ENCODE measurements at regions not wholly inside any gene's neighbourhood (a gene's known extent, or its start where the extent isn't known, plus 50 kb on each side); places are given as distances from the start of the nearest gene placed in this dataset.

DNA sequence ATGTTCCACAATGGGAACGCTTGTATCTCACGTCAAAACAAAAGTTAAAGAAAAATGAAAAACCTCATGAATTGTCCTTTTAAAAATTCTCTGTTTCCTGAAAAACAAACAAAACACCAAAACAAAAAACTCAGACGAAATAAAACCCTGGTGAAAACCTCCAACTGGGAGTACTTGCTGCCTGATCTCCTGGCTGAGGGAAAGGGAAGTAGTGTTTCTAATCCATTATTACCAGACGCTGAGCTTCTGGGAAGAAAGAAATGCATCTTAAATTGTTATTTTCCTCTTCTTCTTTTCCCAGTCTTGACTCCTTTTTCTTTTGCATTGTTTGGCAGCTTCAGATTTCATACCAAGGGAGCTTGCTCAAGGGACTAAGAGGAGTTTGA lies 243.2 kb upstream of the RGMA start:
- H3K4me2 ChIP-seq = no peak overlapping the region
- H3K9me3 ChIP-seq = 0 out of 2 replicates have a peak, but pooled peaks cover 3% of the 10 kb centered on the region
- H3K36me3 ChIP-seq (replicated peaks in 1 of 2; ENCODE audit: control insufficient read depth in 1 of 2, insufficient read depth in 2 of 2, low read length in 1 of 2) = no peaks in the 10 kb centered on the region
- no peaks in the 10 kb centered on the region for H3F3A ChIP-seq (replicated peaks; ENCODE audit: insufficient read depth)
- WGBS (ENCODE audit: low lambda C conversion rate) = 19% methylated on average over 4 of the region's 4 CpGs
- peak overlapping the region in 1 of 2 experiments; percentile 76; a peak in 1 of 4 replicates for H3K27ac ChIP-seq (ENCODE audit: low read depth in 2 of 2, low read length in 1 of 2)
- no peaks in the 10 kb centered on the region for H3K27me3 ChIP-seq (ENCODE audit: insufficient read depth)
- no peaks in the 10 kb centered on the region for H3K9me2 ChIP-seq
- no peak overlapping the region for H3K4me3 ChIP-seq (ENCODE audit: low read depth in 2 of 2, low read length in 1 of 2)
- H4K20me1 ChIP-seq (ENCODE audit: insufficient read depth) = no peaks in the 10 kb centered on the region
- no peak overlapping the region for H3K9ac ChIP-seq
- no peak for DNase-seq
- peaks cover 0 to 13% of the 10 kb centered on the region in 2 experiments; a peak in 2 of 4 replicates for H3K4me1 ChIP-seq (ENCODE audit: control insufficient read depth in 1 of 2, insufficient read depth in 2 of 2, low read depth in 1 of 2, low read length in 1 of 2)
- ChIA-PET CTCF (interaction anchor here (1.7 to 2.5 kb wide), 2 partner anchors 302 to 788 kb away, joined by 5 to 9 read pairs; no protein-coding TSS in a partner anchor), POLR2A (no interaction called here)
- H3K79me2 ChIP-seq (ENCODE audit: insufficient read depth) = no peaks in the 10 kb centered on the region
- TF ChIP-seq TEAD4 (IDR thresholded peaks at IDR 0.05; ENCODE audit: borderline replicate concordance, insufficient read depth) = no peak
- TF ChIP-seq EP300 (IDR thresholded peaks at IDR 0.05; ENCODE audit: borderline replicate concordance in 1 of 2, low read depth in 1 of 2, low read length in 1 of 2) = no peak
- no peak for TF ChIP-seq RFX5 (IDR thresholded peaks at IDR 0.05; ENCODE audit: low read length)
- no peak for TF ChIP-seq TCF12 (IDR thresholded peaks at IDR 0.05)
- no peak for TF ChIP-seq SIN3A (IDR thresholded peaks at IDR 0.05; ENCODE audit: borderline replicate concordance, low read depth, low read length)
- no peak for TF ChIP-seq MXI1 (IDR thresholded peaks at IDR 0.05; ENCODE audit: low read depth, low read length)
- TF ChIP-seq POLR2AphosphoS5 (IDR thresholded peaks at IDR 0.05; ENCODE audit: low read depth, low read length) = no peak
- TF ChIP-seq, protein P1, sequence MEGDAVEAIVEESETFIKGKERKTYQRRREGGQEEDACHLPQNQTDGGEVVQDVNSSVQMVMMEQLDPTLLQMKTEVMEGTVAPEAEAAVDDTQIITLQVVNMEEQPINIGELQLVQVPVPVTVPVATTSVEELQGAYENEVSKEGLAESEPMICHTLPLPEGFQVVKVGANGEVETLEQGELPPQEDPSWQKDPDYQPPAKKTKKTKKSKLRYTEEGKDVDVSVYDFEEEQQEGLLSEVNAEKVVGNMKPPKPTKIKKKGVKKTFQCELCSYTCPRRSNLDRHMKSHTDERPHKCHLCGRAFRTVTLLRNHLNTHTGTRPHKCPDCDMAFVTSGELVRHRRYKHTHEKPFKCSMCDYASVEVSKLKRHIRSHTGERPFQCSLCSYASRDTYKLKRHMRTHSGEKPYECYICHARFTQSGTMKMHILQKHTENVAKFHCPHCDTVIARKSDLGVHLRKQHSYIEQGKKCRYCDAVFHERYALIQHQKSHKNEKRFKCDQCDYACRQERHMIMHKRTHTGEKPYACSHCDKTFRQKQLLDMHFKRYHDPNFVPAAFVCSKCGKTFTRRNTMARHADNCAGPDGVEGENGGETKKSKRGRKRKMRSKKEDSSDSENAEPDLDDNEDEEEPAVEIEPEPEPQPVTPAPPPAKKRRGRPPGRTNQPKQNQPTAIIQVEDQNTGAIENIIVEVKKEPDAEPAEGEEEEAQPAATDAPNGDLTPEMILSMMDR (IDR thresholded peaks at IDR 0.05) = no peak
- TF ChIP-seq GABPA (IDR thresholded peaks at IDR 0.05; ENCODE audit: low read depth) = no peak
- TF ChIP-seq NFIC (IDR thresholded peaks at IDR 0.05; ENCODE audit: borderline replicate concordance) = no peak
- no peak for TF ChIP-seq NRF1 (IDR thresholded peaks at IDR 0.05; ENCODE audit: low read depth, low read length)
- TF ChIP-seq JUND (IDR thresholded peaks at IDR 0.05) = no peak
- no peak for TF ChIP-seq EZH2phosphoT487 (IDR thresholded peaks at IDR 0.05; ENCODE audit: borderline replicate concordance, low read depth)
- TF ChIP-seq ELF1 (IDR thresholded peaks at IDR 0.05) = no peak
- no peak for TF ChIP-seq FOSL2 (IDR thresholded peaks at IDR 0.05; ENCODE audit: borderline replicate concordance, low read depth)
- no peak for TF ChIP-seq FOXJ3 (CRISPR knock-in tag; IDR thresholded peaks at IDR 0.05)
- no peak for TF ChIP-seq RCOR1 (IDR thresholded peaks at IDR 0.05; ENCODE audit: low read length)
- TF ChIP-seq REST (IDR thresholded peaks at IDR 0.05; ENCODE audit: low read depth, low read length) = no peak
- TF ChIP-seq RXRA (IDR thresholded peaks at IDR 0.05; ENCODE audit: borderline replicate concordance, low read depth) = no peak
- TF ChIP-seq, protein P2, sequence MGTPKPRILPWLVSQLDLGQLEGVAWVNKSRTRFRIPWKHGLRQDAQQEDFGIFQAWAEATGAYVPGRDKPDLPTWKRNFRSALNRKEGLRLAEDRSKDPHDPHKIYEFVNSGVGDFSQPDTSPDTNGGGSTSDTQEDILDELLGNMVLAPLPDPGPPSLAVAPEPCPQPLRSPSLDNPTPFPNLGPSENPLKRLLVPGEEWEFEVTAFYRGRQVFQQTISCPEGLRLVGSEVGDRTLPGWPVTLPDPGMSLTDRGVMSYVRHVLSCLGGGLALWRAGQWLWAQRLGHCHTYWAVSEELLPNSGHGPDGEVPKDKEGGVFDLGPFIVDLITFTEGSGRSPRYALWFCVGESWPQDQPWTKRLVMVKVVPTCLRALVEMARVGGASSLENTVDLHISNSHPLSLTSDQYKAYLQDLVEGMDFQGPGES (IDR thresholded peaks at IDR 0.05; ENCODE audit: low read depth, low read length) = no peak
- no peak overlapping the region for H2AFZ ChIP-seq (ENCODE audit: low read depth)

Data from SK-N-SH (cell line).